Mesenchymal stem cell (in vitro differentiated cells and primary cell): ENCODE measurements at regions not wholly inside any gene's neighbourhood (a gene's known extent, or its start where the extent isn't known, plus 50 kb on each side); places are given as distances from the start of the nearest gene placed in this dataset.
"Not testable (repeated sequence)": the region's sequence is repeated elsewhere in the genome, so short reads cannot be mapped to it uniquely, and the experiment has no call there.

Experiments
- DNase-seq: peaks from one replicate; pipeline ENCODE4 v3.0.0-alpha.2; 2013
- H2AFZ ChIP-seq: one replicate; pipeline ENCODE4 v1.6.1; 2013; ENCODE audit warnings: low read depth, mild to moderate bottlenecking, control low read depth, inconsistent platforms, low read length, moderate library complexity
- H2AK5ac ChIP-seq: 2 replicates; pipeline ENCODE4 v1.6.1; 2013; ENCODE audit warnings: low read length, moderate library complexity, mild to moderate bottlenecking, inconsistent platforms; ENCODE audit not compliant: severe bottlenecking
- H2BK120ac ChIP-seq: one replicate; pipeline ENCODE4 v1.6.1; 2013; ENCODE audit warnings: low read depth, mild to moderate bottlenecking, inconsistent platforms, low read length, moderate library complexity
- H2BK12ac ChIP-seq, 2 experiments: one replicate each; pipeline ENCODE4 v1.6.1; 2013; ENCODE audit warnings: inconsistent platforms in 2 of 2, low read length in 2 of 2, mild to moderate bottlenecking in 2 of 2, moderate library complexity in 2 of 2, control low read depth in 1 of 2
- H2BK15ac ChIP-seq: one replicate; pipeline ENCODE4 v1.6.1; 2013; ENCODE audit warnings: mild to moderate bottlenecking, low read depth, inconsistent platforms; ENCODE audit not compliant: poor library complexity, severe bottlenecking
- H2BK5ac ChIP-seq: 2 replicates; pipeline ENCODE4 v1.6.1; 2013; ENCODE audit warnings: low read depth, mild to moderate bottlenecking, low read length, control low read depth, inconsistent platforms; ENCODE audit not compliant: poor library complexity, severe bottlenecking
- H3K14ac ChIP-seq, 2 experiments: one replicate each; pipeline ENCODE4 v1.6.1; 2013; ENCODE audit warnings: inconsistent platforms in 2 of 2, low read length in 2 of 2, control low read depth in 1 of 2, mild to moderate bottlenecking in 1 of 2, moderate library complexity in 1 of 2
- H3K18ac ChIP-seq, 2 experiments: one replicate each; pipeline ENCODE4 v1.6.1; 2013; ENCODE audit warnings: inconsistent platforms in 2 of 2, low read length in 2 of 2, control low read depth in 1 of 2, low read depth in 1 of 2, mild to moderate bottlenecking in 1 of 2
- H3K23ac ChIP-seq, 2 experiments: one replicate each; pipeline ENCODE4 v1.6.1; 2013; ENCODE audit warnings: inconsistent platforms in 2 of 2, low read length in 2 of 2, mild to moderate bottlenecking in 2 of 2, moderate library complexity in 2 of 2, control low read depth in 1 of 2
- H3K27ac ChIP-seq: 2 replicates; pipeline ENCODE4 v1.5.1; 2013; ENCODE audit warnings: mild to moderate bottlenecking, moderate library complexity, low read length, control low read depth, inconsistent platforms; ENCODE audit not compliant: poor library complexity, severe bottlenecking
- H3K27me3 ChIP-seq, 2 experiments: 2 replicates each; pipeline versions ENCODE4 v1.6.1 to v1.7.0; 2013; ENCODE audit warnings: low read length in 2 of 2, mild to moderate bottlenecking in 2 of 2, moderate library complexity in 2 of 2, control low read depth in 1 of 2, inconsistent platforms in 1 of 2; ENCODE audit not compliant: control insufficient read depth in 1 of 2, insufficient read depth in 1 of 2
- H3K36me3 ChIP-seq, 2 experiments: 2 replicates each; pipeline versions ENCODE4 v1.6.1 to v1.7.0; 2013; ENCODE audit warnings: low read length in 2 of 2, control low read depth in 1 of 2, inconsistent platforms in 1 of 2, low read depth in 1 of 2, mild to moderate bottlenecking in 1 of 2; ENCODE audit not compliant: insufficient read depth in 2 of 2, control insufficient read depth in 1 of 2
- H3K4ac ChIP-seq, 2 experiments: one replicate each; pipeline ENCODE4 v1.6.1; 2013; ENCODE audit warnings: inconsistent platforms in 2 of 2, low read length in 2 of 2, mild to moderate bottlenecking in 2 of 2, moderate library complexity in 2 of 2, control low read depth in 1 of 2, low read depth in 1 of 2
- H3K4me1 ChIP-seq: 2 replicates; pipeline ENCODE4 v1.6.1; 2013; ENCODE audit warnings: low read depth, low read length, control low read depth; ENCODE audit not compliant: control insufficient read depth, insufficient read depth
- H3K4me2 ChIP-seq: 2 replicates; pipeline ENCODE4 v1.6.1; 2013; ENCODE audit warnings: low read length, mild to moderate bottlenecking, inconsistent platforms; ENCODE audit not compliant: poor library complexity, severe bottlenecking
- H3K4me3 ChIP-seq, 2 experiments: 2 replicates each; pipeline versions ENCODE4 v1.5.1 to v1.7.0; 2013; ENCODE audit warnings: low read length in 2 of 2, mild to moderate bottlenecking in 2 of 2, control low read depth in 1 of 2, low read depth in 1 of 2; ENCODE audit not compliant: insufficient read depth in 1 of 2
- H3K79me1 ChIP-seq: replicated peaks from 2 replicates; pipeline ENCODE4 v1.6.1; 2013; ENCODE audit warnings: mild to moderate bottlenecking, control low read depth, low read length, inconsistent platforms; ENCODE audit not compliant: poor library complexity, severe bottlenecking
- H3K9ac ChIP-seq: 2 replicates; pipeline ENCODE4 v1.7.0; 2013; ENCODE audit warnings: mild to moderate bottlenecking, low read length, moderate library complexity
- H3K9me3 ChIP-seq: 2 replicates; pipeline ENCODE4 v1.7.0; 2013; ENCODE audit warnings: mild to moderate bottlenecking, low read length; ENCODE audit not compliant: control insufficient read depth
- H4K8ac ChIP-seq: one replicate; pipeline ENCODE4 v1.6.1; 2013; ENCODE audit warnings: inconsistent platforms, mild to moderate bottlenecking, low read length, moderate library complexity
- H4K91ac ChIP-seq: one replicate; pipeline ENCODE4 v1.6.1; 2013; ENCODE audit warnings: mild to moderate bottlenecking, low read length, inconsistent platforms
- WGBS: methylation state at CpG from one replicate; pipeline ENCODE4 v1.1.7; 2013; ENCODE audit warnings: mixed read lengths; 5-methylcytosine and 5-hydroxymethylcytosine counted together

- H3K4me2 ChIP-seq = no peak overlapping the region
- H3K36me3 ChIP-seq = no peaks in the 10 kb centered on the region
- H3K79me1 ChIP-seq = no peaks in the 10 kb centered on the region
- DNase-seq = no peak
- H3K27me3 ChIP-seq = peaks cover 6 to 11% of the 10 kb centered on the region in 2 experiments
- no peak overlapping the region for H4K8ac ChIP-seq
- H2BK15ac ChIP-seq = no peak overlapping the region
- no peak overlapping the region for H2BK5ac ChIP-seq
- no peak overlapping the region for H3K4ac ChIP-seq
- no peaks in the 10 kb centered on the region for H3K4me1 ChIP-seq
- no peak overlapping the region for H3K23ac ChIP-seq
- H3K18ac ChIP-seq = no peak overlapping the region
- no peak overlapping the region for H2BK120ac ChIP-seq
- no peak overlapping the region for H2BK12ac ChIP-seq
- no peak overlapping the region for H4K91ac ChIP-seq
- no peak overlapping the region for H2AK5ac ChIP-seq
- no peak overlapping the region for H3K4me3 ChIP-seq
- H3K27ac ChIP-seq = no peak overlapping the region
- no CpG with 5 or more reads among the region's 2 CpGs for WGBS
- peaks cover 14% of the 10 kb centered on the region for H3K9me3 ChIP-seq
- no peak overlapping the region for H3K14ac ChIP-seq
- no peak overlapping the region for H3K9ac ChIP-seq
- no peak overlapping the region for H2AFZ ChIP-seq
Measured at GRCh38 chr1:157209514-157209913, 71.3 kb upstream of the ETV3 start.

GRCh38 chr1:157205982-157206381 lies 67.8 kb upstream of the ETV3 start:
- H3K4me1 ChIP-seq, H4K8ac ChIP-seq, H2AK5ac ChIP-seq, H3K23ac ChIP-seq, H2AFZ ChIP-seq, H2BK5ac ChIP-seq, H3K4ac ChIP-seq, H4K91ac ChIP-seq, H3K9me3 ChIP-seq, H3K27ac ChIP-seq, DNase-seq, H3K4me2 ChIP-seq, H3K4me3 ChIP-seq, H3K18ac ChIP-seq, H3K14ac ChIP-seq, H2BK12ac ChIP-seq, H2BK15ac ChIP-seq, H2BK120ac ChIP-seq, H3K79me1 ChIP-seq, H3K36me3 ChIP-seq, H3K9ac ChIP-seq: not testable (repeated sequence)
- H3K27me3 ChIP-seq = peaks cover 25 to 40% of the 10 kb centered on the region in 2 experiments
- no CpG with 5 or more reads among the region's 3 CpGs for WGBS

- no peaks in the 10 kb centered on the region for H3K4me1 ChIP-seq
- WGBS = 93% methylated on average over 5 of the region's 5 CpGs
- no peak overlapping the region for H2AFZ ChIP-seq
- no peak overlapping the region for H4K8ac ChIP-seq
- no peak overlapping the region for H2BK15ac ChIP-seq
- H3K27ac ChIP-seq = no peak overlapping the region
- no peak overlapping the region for H2BK120ac ChIP-seq
- no peaks in the 10 kb centered on the region for H3K9me3 ChIP-seq
- DNase-seq = no peak
- no peak overlapping the region for H2AK5ac ChIP-seq
- H3K9ac ChIP-seq = no peak overlapping the region
- no peak overlapping the region for H3K18ac ChIP-seq
- no peak overlapping the region for H3K4me3 ChIP-seq
- no peak overlapping the region for H3K23ac ChIP-seq
- no peak overlapping the region for H3K4ac ChIP-seq
- no peak overlapping the region for H4K91ac ChIP-seq
- H2BK12ac ChIP-seq = no peak overlapping the region
- no peak overlapping the region for H3K14ac ChIP-seq
- H3K4me2 ChIP-seq = no peak overlapping the region
- H3K27me3 ChIP-seq = peaks cover 30 to 38% of the 10 kb centered on the region in 2 experiments
- H3K36me3 ChIP-seq = no peaks in the 10 kb centered on the region
- H3K79me1 ChIP-seq = no peaks in the 10 kb centered on the region
- H2BK5ac ChIP-seq = no peak overlapping the region
Measured at GRCh38 chr1:157203166-157203565, 65.0 kb upstream of the ETV3 start.

- Histone ChIP-seq H2BK12ac (no peak overlapping the region), H3K4ac (no peak overlapping the region), H3K4me2 (no peak overlapping the region), H4K91ac (no peak overlapping the region), H3K36me3 (no peaks in the 10 kb centered on the region), H3K14ac (no peak overlapping the region), H2AK5ac (no peak overlapping the region), H3K27ac (no peak overlapping the region), H3K9ac (no peak overlapping the region), H4K8ac (no peak overlapping the region), H3K18ac (no peak overlapping the region), H3K4me1 (no peaks in the 10 kb centered on the region), H3K23ac (no peak overlapping the region), H3K4me3 (no peak overlapping the region), H3K79me1 (no peaks in the 10 kb centered on the region), H3K27me3 (peaks cover 35 to 38% of the 10 kb centered on the region in 2 experiments), H3K9me3 (no peaks in the 10 kb centered on the region), H2AFZ (no peak overlapping the region), H2BK120ac (no peak overlapping the region), H2BK5ac (no peak overlapping the region), H2BK15ac (no peak overlapping the region)
- 90% methylated on average over 2 of the region's 5 CpGs for WGBS
- DNase-seq = no peak
Measured at GRCh38 chr1:157202331-157202730, 64.1 kb upstream of the ETV3 start.
